ENCODE measurements at regions not wholly inside any gene's neighbourhood (a gene's known extent, or its start where the extent isn't known, plus 50 kb on each side); places are given as distances from the start of the nearest gene placed in this dataset.
A peak's percentile ranks its signal among the peaks of the same experiment; 100 is the strongest.
"Not testable (repeated sequence)": the region's sequence is repeated elsewhere in the genome, so short reads cannot be mapped to it uniquely, and the experiment has no call there.

DNA sequence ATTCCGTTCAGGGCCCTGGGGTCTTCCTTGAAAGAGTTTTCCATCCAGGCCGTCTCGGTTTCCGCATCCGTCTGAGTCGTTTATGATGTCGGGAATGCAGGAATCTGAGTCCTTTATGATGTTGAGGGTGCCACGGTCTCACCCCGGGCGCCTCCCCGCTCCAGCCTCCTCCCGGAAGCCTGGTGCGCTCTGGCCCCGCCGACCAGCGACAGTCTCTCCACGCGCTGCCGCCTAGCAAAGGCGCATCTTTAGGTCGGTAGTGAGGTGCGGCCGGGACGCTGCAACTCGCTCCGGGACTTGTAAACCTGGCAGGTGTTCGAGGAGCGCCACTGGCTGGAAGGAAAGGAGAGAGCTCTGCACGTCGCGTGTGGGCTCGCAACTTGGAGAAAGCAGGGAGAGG is 132.6 kb downstream of the FAM72C start:
- H3K9me3 ChIP-seq; H3K27ac ChIP-seq (replicated peaks in 1 of 4); intact Hi-C loops (cut with DNase I); H3K4me1 ChIP-seq; H3K36me3 ChIP-seq; H3K27me3 ChIP-seq; DNase-seq (ENCODE audit: extremely low spot score); H3K4me3 ChIP-seq: not testable (repeated sequence)
- WGBS = 6% methylated on average over 2 of the region's 32 CpGs

DNA sequence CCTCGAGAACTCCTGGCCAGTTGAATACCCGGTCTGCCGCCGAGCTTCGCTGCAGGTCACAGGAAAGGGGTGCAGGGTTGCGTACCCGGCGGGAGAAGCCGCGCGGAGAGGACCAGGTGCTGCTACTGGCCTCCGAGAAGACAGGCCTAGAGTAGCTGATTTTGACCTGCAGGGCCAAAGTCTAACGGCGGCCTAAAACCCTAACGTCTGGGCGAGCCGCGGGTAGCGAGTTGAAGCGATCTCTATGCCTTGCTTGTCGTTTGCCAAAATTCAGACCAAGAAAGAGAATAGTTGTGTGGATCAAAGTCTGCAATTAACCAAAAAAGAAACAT is 133.2 kb downstream of the FAM72C start:
- H3K4me3 ChIP-seq; H3K9me3 ChIP-seq; H3K27ac ChIP-seq (replicated peaks in 1 of 4); H3K27me3 ChIP-seq; H3K36me3 ChIP-seq; DNase-seq (ENCODE audit: extremely low spot score); intact Hi-C loops (cut with DNase I); H3K4me1 ChIP-seq: not testable (repeated sequence)
- WGBS = no CpG with 5 or more reads among the region's 21 CpGs

DNA sequence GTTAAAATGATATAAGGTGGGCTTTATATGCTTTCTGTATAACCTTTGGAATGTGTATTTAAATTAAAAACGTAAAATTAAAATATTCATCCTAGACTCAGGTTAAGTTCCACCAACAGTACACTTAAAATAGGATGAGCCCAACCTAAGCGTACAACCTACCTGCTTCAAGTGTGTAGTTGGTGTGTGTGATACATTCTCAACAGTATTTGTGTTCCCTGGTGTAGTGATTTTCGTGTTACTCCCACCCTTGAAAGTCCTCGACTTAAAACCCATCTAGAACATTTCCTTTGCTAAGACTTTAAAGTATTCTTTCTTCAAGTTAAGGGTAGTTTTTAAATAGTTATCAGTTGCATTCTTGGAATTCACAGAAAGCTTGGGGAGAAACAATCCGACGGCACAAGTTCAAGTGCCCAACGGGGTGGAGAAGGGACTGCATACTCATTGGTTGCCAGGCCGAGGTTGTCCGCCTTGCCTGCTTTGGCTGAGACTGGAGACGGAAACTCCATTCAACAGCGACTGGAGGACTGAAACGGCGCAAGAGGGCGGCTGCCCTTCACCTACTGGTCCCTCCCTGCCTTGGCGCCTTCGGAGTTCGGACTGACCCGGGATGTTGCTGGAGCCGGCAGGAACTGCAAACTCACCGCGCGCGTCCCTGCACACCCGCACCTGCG is 133.7 kb downstream of the FAM72C start:
- H3K9me3 ChIP-seq; H3K27me3 ChIP-seq; H3K27ac ChIP-seq (replicated peaks in 1 of 4); H3K4me3 ChIP-seq; H3K4me1 ChIP-seq; H3K36me3 ChIP-seq; intact Hi-C loops (cut with DNase I); DNase-seq (ENCODE audit: extremely low spot score): not testable (repeated sequence)
- WGBS = 89% methylated on average over 4 of the region's 25 CpGs

DNA sequence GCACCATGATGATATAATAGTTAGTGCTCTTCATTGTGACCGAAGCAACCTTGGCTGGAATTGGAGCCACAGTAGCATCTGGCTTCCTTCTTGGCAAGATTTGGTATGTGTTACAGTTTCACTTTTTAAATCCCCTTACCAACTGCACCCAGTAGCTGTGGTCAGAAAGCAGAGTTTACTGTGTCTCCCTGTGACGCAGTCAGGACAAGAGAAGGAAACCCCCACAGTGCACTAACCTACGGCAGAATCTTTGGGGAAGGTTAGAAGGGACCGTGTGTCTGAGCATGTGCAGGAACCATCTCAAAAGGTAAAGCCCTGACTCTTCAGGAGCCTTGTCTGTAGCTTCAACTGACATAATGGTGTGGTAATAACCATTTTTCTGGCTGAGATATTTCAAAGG is 138.4 kb downstream of the FAM72C start:
- H3K27me3 ChIP-seq; H3K27ac ChIP-seq (replicated peaks in 1 of 4); DNase-seq (ENCODE audit: extremely low spot score); H3K9me3 ChIP-seq; H3K36me3 ChIP-seq; H3K4me3 ChIP-seq; intact Hi-C loops (cut with DNase I); H3K4me1 ChIP-seq: not testable (repeated sequence)
- no CpG with 5 or more reads among the region's 4 CpGs for whole genome bisulfite sequencing

DNA sequence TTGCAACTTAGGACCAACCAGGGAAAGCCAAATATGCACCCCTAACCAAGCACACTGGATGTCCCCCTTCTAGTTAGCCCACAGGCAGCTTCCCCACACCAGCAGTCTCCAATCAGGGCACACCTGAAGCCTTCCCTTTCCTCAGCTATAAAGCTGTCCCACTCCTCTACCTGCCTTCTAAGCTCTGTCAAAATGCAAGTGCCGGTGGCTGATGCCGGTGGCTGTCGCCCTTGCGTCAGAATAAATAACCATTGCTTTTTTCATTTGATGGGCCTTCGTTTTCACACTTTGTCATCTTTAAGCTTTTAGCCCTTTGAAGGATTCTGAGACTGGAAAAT is 139.4 kb downstream of the FAM72C start:
- intact Hi-C loops (cut with DNase I); H3K27ac ChIP-seq (replicated peaks in 1 of 4); H3K27me3 ChIP-seq; H3K4me1 ChIP-seq; DNase-seq (ENCODE audit: extremely low spot score); H3K4me3 ChIP-seq; H3K36me3 ChIP-seq; H3K9me3 ChIP-seq: not testable (repeated sequence)
- 67% methylated on average over 3 of the region's 5 CpGs for WGBS

DNA sequence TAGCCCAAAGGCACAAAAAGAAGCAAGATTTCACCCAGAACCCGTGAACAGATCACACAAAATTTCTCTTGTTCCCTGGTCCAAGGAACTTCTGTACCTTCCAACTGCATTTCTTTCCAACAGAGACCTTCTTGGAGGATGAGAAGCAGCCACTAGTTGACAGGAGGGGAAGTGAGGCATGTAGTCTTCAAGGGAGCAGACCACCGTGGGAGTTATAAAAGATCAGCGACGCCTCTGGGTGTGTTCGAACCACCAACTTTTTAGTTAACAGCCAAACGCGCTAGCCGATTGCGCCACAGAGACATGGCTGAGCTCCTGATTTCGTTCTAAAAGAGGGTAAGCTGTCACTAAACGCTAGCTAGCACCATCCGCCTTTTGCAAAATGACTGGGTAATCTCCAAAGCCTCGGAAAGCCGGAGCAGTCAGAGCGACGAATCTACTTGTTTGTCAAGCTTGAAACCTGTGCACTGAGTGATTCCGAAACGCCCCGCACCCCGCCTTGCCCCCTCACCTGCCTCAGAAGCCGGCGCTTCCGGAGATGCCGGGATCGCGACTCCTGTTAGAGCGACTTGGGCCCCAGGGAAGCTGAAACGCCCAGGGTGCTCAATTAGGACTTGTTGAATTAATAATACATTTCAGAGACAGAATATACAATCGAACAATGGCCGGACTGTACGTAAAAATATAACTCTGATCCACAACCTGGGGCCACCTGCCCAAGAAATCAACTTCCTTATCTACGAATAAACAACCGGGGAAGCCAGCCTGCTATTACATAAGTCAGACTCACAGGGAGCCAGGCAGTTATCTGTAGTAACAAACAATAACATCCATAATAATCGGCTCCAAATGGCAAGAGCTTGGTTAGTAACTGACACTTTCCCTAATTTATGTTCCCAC is 140.1 kb downstream of the FAM72C start:
- H3K27ac ChIP-seq (replicated peaks in 1 of 4); H3K9me3 ChIP-seq; intact Hi-C loops (cut with DNase I); H3K27me3 ChIP-seq; H3K36me3 ChIP-seq; H3K4me1 ChIP-seq; H3K4me3 ChIP-seq; DNase-seq (ENCODE audit: extremely low spot score): not testable (repeated sequence)
- 15% methylated on average over 4 of the region's 34 CpGs for WGBS

DNA sequence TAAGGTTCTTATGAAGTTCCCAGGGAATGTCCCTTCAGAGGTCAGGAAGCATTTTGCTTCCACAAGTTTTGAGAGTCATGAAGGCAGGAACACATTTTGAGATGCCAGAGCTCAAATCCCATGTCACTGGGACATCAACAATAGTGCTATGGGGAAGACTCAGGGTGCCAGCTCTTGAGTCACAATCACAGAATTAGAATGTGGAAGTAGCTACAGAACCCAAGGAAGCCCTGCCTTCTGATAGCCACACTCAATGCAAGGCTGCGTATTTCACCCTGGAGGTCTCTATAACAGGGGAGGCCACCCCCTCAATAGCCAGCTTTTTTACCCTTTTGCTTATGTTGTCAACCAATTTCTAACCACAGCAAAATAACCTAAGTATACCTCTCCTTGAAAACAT is 145.6 kb downstream of the FAM72C start:
- no CpG with 5 or more reads among the region's 1 CpG for WGBS
- H3K9me3 ChIP-seq; H3K27ac ChIP-seq (replicated peaks in 1 of 4); intact Hi-C loops (cut with DNase I); DNase-seq (ENCODE audit: extremely low spot score); H3K4me1 ChIP-seq; H3K36me3 ChIP-seq; H3K27me3 ChIP-seq; H3K4me3 ChIP-seq: not testable (repeated sequence)

DNA sequence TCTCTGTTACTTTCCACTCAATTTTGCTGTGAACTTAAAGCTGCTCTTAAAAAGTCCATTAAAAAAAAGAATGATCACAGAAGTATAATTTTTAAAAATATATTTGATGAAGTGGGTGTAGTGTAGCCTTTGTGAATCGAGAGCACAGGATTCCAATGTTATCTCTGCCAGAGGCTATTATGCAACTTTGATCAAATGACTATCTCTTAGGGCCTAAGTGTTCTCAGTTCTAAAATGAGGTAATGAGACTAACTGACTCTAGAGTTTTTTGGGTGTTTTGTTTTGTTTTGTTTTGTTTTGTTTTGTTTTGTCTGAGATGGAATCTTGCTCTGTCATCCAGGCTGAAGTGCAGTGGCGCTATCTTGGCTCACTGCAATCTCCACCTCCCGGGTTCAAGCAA is 147.5 kb downstream of the FAM72C start:
- H3K36me3 ChIP-seq; H3K9me3 ChIP-seq; DNase-seq (ENCODE audit: extremely low spot score); H3K27me3 ChIP-seq; H3K27ac ChIP-seq (replicated peaks in 1 of 4); intact Hi-C loops (cut with DNase I); H3K4me1 ChIP-seq; H3K4me3 ChIP-seq: not testable (repeated sequence)
- WGBS = no CpG with 5 or more reads among the region's 3 CpGs

DNA sequence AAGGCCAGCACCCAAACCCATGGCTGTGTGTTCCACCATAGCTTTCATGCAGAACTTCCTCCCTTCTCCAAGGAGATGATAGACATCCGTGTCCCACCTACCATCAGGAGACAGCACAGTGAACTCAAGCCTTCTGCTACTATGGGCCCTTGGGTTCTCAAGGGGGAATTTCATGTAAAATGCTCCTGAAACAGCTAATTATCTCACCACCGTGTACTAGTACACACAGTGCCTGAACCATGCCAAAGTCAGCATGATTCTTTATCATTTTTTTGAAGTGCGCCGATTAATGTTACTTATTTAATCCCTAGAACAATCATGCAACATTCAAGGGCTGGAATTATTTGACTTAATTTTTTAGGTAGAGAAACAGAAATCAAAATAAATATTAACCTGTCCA is 151.7 kb downstream of the FAM72C start:
- H3K36me3 ChIP-seq; H3K4me1 ChIP-seq; H3K9me3 ChIP-seq; H3K27ac ChIP-seq (replicated peaks in 1 of 4); H3K27me3 ChIP-seq; DNase-seq (ENCODE audit: extremely low spot score); H3K4me3 ChIP-seq; intact Hi-C loops (cut with DNase I): not testable (repeated sequence)
- WGBS = no CpG with 5 or more reads among the region's 4 CpGs

DNA sequence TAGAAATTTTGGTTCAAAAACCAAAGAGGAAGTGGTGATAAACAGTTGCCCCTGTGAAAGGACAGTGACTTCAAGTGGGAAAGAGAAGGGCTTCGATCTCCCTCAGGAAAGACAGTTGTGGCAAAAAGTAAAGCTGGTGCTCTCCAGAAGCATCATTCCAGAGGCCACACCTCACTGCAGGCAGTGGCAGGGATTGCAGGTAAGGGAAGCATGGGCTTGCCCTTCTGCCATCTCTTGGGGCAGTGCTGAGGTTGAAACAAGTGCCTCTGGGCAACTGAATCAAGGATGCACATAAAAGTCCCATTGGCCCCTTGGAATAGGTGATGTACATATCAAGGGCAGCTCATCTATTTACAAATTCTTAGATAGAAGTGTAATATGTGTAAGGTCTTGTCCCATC is 155.4 kb downstream of the FAM72C start:
- H3K4me1 ChIP-seq; H3K9me3 ChIP-seq; H3K4me3 ChIP-seq; H3K27me3 ChIP-seq; H3K36me3 ChIP-seq; intact Hi-C loops (cut with DNase I); H3K27ac ChIP-seq (replicated peaks in 1 of 4); DNase-seq (ENCODE audit: extremely low spot score): not testable (repeated sequence)
- WGBS = no CpG with 5 or more reads among the region's 1 CpG

DNA sequence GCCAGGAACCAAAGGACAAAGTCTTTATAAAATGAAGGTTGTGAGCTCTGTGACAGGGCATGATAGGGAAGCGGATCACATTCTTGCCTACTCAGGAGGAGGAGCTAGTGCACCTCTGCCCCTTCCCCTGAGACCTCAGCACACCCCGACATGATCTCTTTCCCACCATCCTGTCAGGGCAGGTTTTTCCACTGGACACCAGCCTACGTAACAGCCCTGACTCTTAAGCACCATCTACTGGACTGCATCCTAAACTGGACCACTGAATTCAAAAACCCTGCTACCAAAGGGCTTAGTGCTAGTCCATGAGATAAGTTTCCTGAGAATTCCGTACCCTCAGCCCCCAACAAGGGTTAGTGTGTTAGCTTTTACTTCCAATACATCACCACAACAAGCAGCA is 166.4 kb downstream of the FAM72C start:
- H3K4me3 ChIP-seq; H3K9me3 ChIP-seq; intact Hi-C loops (cut with DNase I); DNase-seq (ENCODE audit: extremely low spot score); H3K36me3 ChIP-seq; H3K27me3 ChIP-seq; H3K4me1 ChIP-seq; H3K27ac ChIP-seq (replicated peaks in 1 of 4): not testable (repeated sequence)
- WGBS = no CpG with 5 or more reads among the region's 4 CpGs

DNA sequence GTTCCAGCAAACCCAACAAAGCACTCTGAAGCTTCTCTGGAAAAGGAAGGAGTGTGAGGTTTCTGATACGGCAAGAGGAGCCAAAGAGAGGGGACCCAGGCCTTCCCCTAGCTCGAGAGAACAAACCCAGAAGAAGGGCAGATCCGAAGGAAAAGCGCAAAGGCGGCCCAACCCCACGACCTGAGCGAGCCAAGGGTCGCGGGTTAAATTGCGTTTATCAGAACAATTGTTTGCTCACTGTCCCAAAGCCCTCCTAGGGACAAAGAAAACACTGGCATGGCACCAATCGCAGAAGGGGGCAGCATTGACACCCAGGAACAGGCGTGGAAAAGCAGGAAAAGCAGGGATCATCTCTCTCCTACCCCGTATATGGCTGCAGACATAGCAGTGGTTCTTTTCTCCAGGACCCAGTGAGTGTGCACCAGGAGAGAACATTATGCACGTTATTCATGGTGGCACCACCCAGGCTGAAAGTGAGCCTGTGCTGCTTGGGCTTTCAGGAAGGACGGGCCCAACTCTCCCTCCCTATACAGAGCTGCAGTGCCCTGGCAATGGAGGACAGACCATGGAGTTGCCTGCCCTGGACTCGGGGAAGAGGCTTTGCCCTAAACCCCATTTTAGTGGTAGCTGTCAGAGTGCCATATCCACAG is 167.0 kb downstream of the FAM72C start:
- H3K4me3 ChIP-seq; DNase-seq (ENCODE audit: extremely low spot score); H3K4me1 ChIP-seq; H3K27me3 ChIP-seq; intact Hi-C loops (cut with DNase I); H3K9me3 ChIP-seq; H3K36me3 ChIP-seq; H3K27ac ChIP-seq (replicated peaks in 1 of 4): not testable (repeated sequence)
- WGBS = 10% methylated on average over 3 of the region's 16 CpGs

DNA sequence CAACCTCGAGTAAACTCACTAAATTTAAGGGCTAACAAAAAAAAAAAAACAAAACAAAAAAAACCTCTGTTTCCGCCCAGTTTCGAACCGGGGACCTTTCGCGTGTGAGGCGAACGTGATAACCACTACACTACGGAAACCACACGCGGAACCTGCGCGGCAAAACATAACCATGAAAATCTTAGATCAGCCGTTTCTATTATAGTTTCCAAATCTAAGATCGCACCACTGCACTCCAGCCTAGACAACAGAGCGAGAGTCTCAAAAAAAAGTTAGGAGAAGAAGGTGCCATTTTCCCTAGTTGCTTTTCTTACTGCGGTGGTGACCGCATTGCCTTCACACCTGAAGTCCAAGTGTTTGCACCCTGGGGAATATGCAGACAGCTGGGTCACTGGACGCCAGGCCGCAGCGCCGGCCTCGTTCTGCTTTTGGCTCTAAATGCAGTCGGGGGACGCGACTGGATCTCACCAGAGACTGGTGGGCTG is 167.8 kb downstream of the FAM72C start:
- peak overlapping the region in 2 of 4 donors; percentile 8 to 53 for H3K4me3 ChIP-seq
- H3K27me3 ChIP-seq; intact Hi-C loops (cut with DNase I); H3K9me3 ChIP-seq; H3K27ac ChIP-seq (replicated peaks in 1 of 4); H3K36me3 ChIP-seq; H3K4me1 ChIP-seq: not testable (repeated sequence)
- 2% methylated on average over 16 of the region's 26 CpGs for WGBS
- DNase-seq (ENCODE audit: extremely low spot score) = peak; percentile 14
